Gastrocnemius medialis (tissue), 4 donors: ENCODE measurements at regions not wholly inside any gene's neighbourhood (a gene's known extent, or its start where the extent isn't known, plus 50 kb on each side); places are given as distances from the start of the nearest gene placed in this dataset.
"Not testable (repeated sequence)": the region's sequence is repeated elsewhere in the genome, so short reads cannot be mapped to it uniquely, and the experiment has no call there.

Source experiments
- CTCF ChIP-seq, 5 experiments: fragments of 450-650 bp in 3 of 5; fragments of 200-600 bp in 2 of 5; sonication (generic) in 2 of 5; IDR thresholded peaks in 4 of 5; conservative IDR thresholded peaks in 1 of 5; 1 replicate in 4 of 5; 2 replicates in 1 of 5; pipeline ENCODE4 v1.5.1; 2016 to 2019; ENCODE audit warnings: antibody characterized with exemption in 5 of 5, mild to moderate bottlenecking in 3 of 5, moderate library complexity in 3 of 5
- POLR2A ChIP-seq, 2 donors: fragments of 450-650 bp; IDR thresholded peaks; one replicate each; pipeline ENCODE4 v1.6.1; 2017; ENCODE audit warnings: antibody characterized with exemption in 2 of 2, mild to moderate bottlenecking in 2 of 2, moderate library complexity in 2 of 2

GRCh38 chr3:198155771-198156170 lies 195.8 kb downstream of the LMLN start:
- not testable (repeated sequence) for TF ChIP-seq CTCF (IDR thresholded peaks at IDR 0.05 in 4 of 5, conservative IDR thresholded peaks at IDR 0.05 in 1 of 5); POLR2A (IDR thresholded peaks at IDR 0.05)
